CD8-positive, alpha-beta memory T cell (primary cell): ENCODE measurements at regions not wholly inside any gene's neighbourhood (a gene's known extent, or its start where the extent isn't known, plus 50 kb on each side); places are given as distances from the start of the nearest gene placed in this dataset.

Source experiments
- CTCF ChIA-PET: fragments of 350-600 bp; sonication (Branson Sonifier 250); formaldehyde crosslinking; loops from one replicate; lab custom pipeline; 2021; ENCODE audit warnings: antibody characterized with exemption; lab: Charles Lee
- POLR2A ChIA-PET: fragments of 350-600 bp; sonication (Branson Sonifier 250); formaldehyde crosslinking; loops from one replicate; lab custom pipeline; 2021; ENCODE audit warnings: antibody characterized with exemption; lab: Charles Lee
- DNase-seq, 5 donors: peaks; one replicate each; pipeline versions ENCODE4 v3.0.0 to v3.0.0-alpha.2; 2020 to 2022; ENCODE audit warnings: mixed read lengths in 1 of 5
- H3K27ac ChIP-seq: one replicate; pipeline ENCODE4 v1.7.0; 2013; ENCODE audit warnings: low read depth, mild to moderate bottlenecking, low read length, moderate library complexity
- H3K27me3 ChIP-seq: 2 replicates; pipeline ENCODE4 v1.7.0; 2013; ENCODE audit warnings: low read length, mild to moderate bottlenecking; ENCODE audit not compliant: insufficient read depth, poor library complexity, severe bottlenecking
- H3K36me3 ChIP-seq: 2 replicates; pipeline ENCODE4 v1.7.0; 2013; ENCODE audit warnings: mild to moderate bottlenecking, low read length, moderate library complexity; ENCODE audit not compliant: insufficient read depth
- H3K4me1 ChIP-seq: 2 replicates; pipeline ENCODE4 v1.7.0; 2013; ENCODE audit warnings: mild to moderate bottlenecking, low read length, moderate library complexity; ENCODE audit not compliant: insufficient read depth
- H3K4me3 ChIP-seq: 2 replicates; pipeline ENCODE4 v1.7.0; 2013; ENCODE audit warnings: mild to moderate bottlenecking, low read length
- H3K9me3 ChIP-seq: 2 replicates; pipeline ENCODE4 v1.7.0; 2013; ENCODE audit warnings: mild to moderate bottlenecking, low read length
- H3K27ac Mint-ChIP-seq, 8 donors: one replicate each; pipeline ENCODE4 v1.8.0; 2020 to 2021; ENCODE audit warnings: mixed read lengths in 8 of 8, mild to moderate bottlenecking in 6 of 8, inconsistent platforms in 3 of 8, moderate library complexity in 3 of 8
- H3K27me3 Mint-ChIP-seq, 2 donors: one replicate each; pipeline ENCODE4 v1.8.0; 2020 to 2021; ENCODE audit warnings: mixed read lengths in 2 of 2, mild to moderate bottlenecking in 1 of 2, moderate library complexity in 1 of 2
- H3K36me3 Mint-ChIP-seq, 3 donors: one replicate each; pipeline ENCODE4 v1.8.0; 2020 to 2021; ENCODE audit warnings: mixed read lengths in 3 of 3, inconsistent platforms in 1 of 3, mild to moderate bottlenecking in 1 of 3
- H3K4me1 Mint-ChIP-seq, 3 donors: one replicate each; pipeline ENCODE4 v1.8.0; 2020 to 2021; ENCODE audit warnings: mixed read lengths in 3 of 3, inconsistent platforms in 1 of 3, mild to moderate bottlenecking in 1 of 3
- H3K4me3 Mint-ChIP-seq, 7 donors: one replicate each; pipeline ENCODE4 v1.8.0; 2020 to 2021; ENCODE audit warnings: mixed read lengths in 7 of 7, mild to moderate bottlenecking in 6 of 7, moderate library complexity in 4 of 7, inconsistent platforms in 2 of 7
- H3K9me3 Mint-ChIP-seq, 5 donors: one replicate each; pipeline ENCODE4 v1.8.0; 2020 to 2022; ENCODE audit warnings: mixed read lengths in 5 of 5, mild to moderate bottlenecking in 3 of 5, moderate library complexity in 2 of 5, inconsistent platforms in 1 of 5

GRCh38 chr2:120969613-120970355, 234.1 kb downstream of the GLI2 start:
- Mint-ChIP-seq H3K36me3 (no peaks in the 10 kb centered on the region), H3K27me3 (peaks cover 0 to 4% of the 10 kb centered on the region in 2 donors), H3K4me3 (no peak overlapping the region), H3K27ac (no peak overlapping the region), H3K9me3 (no peaks in the 10 kb centered on the region), H3K4me1 (no peaks in the 10 kb centered on the region)
- H3K4me1 ChIP-seq, result no peaks in the 10 kb centered on the region
- no peaks in the 10 kb centered on the region for H3K27me3 ChIP-seq
- H3K9me3 ChIP-seq, result no peaks in the 10 kb centered on the region
- H3K4me3 ChIP-seq, result no peak overlapping the region
- DNase-seq, result no peak
- no peaks in the 10 kb centered on the region for H3K36me3 ChIP-seq
- H3K27ac ChIP-seq, result no peak overlapping the region
- POLR2A ChIA-PET, result no interaction called here
- CTCF ChIA-PET, result no interaction called here

- CTCF ChIA-PET, result no interaction called here
Measured at GRCh38 chr2:120971866-120972265, 236.2 kb downstream of the GLI2 start.

GRCh38 chr2:120972286-120972685, 236.6 kb downstream of the GLI2 start:
- CTCF ChIA-PET, result no interaction called here
- POLR2A ChIA-PET, result no interaction called here
- Mint-ChIP-seq H3K27me3 (peaks cover 0 to 5% of the 10 kb centered on the region in 2 donors), H3K4me3 (no peak overlapping the region), H3K27ac (peak overlapping the region in 1 of 8 donors; percentile 58), H3K36me3 (no peaks in the 10 kb centered on the region), H3K4me1 (no peaks in the 10 kb centered on the region), H3K9me3 (no peaks in the 10 kb centered on the region)
- no peak overlapping the region for H3K27ac ChIP-seq
- no peaks in the 10 kb centered on the region for H3K27me3 ChIP-seq
- H3K4me1 ChIP-seq, result no peaks in the 10 kb centered on the region
- no peak overlapping the region for H3K4me3 ChIP-seq
- no peaks in the 10 kb centered on the region for H3K36me3 ChIP-seq
- DNase-seq, result peak in 1 of 5 donors; percentile 12
- no peaks in the 10 kb centered on the region for H3K9me3 ChIP-seq

More at GRCh38 chr2:120971866-120972265, 236.2 kb downstream of the GLI2 start:
- POLR2A ChIA-PET, result no interaction called here
- Mint-ChIP-seq H3K36me3 (no peaks in the 10 kb centered on the region), H3K4me1 (no peaks in the 10 kb centered on the region), H3K27me3 (peaks cover 0 to 5% of the 10 kb centered on the region in 2 donors), H3K4me3 (no peak overlapping the region), H3K9me3 (no peaks in the 10 kb centered on the region), H3K27ac (no peak overlapping the region)
- Histone ChIP-seq H3K27me3 (no peaks in the 10 kb centered on the region), H3K36me3 (no peaks in the 10 kb centered on the region), H3K9me3 (no peaks in the 10 kb centered on the region), H3K4me3 (no peak overlapping the region), H3K27ac (no peak overlapping the region), H3K4me1 (no peaks in the 10 kb centered on the region)
- no peak for DNase-seq

DNA sequence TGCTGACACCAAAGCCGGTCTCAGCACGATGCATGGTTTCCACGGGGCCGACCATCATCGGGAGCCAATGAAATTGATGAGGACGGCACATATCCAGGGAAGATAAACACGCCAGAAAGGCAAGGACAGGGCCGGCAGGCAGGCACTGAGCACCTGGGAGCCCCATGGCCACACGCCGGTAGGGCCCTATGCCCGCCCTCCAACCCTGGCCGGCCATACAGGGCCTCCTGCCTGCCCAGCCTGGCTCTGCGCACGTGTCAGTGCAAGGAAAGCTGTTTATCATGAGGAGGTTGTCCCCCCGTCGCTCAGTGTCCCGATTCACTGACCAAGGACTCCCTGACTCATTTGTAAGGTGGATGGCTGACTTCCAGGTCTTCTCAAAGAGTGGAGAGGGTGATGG, 237.5 kb downstream of the GLI2 start:
- Mint-ChIP-seq H3K4me1 (no peaks in the 10 kb centered on the region), H3K27me3 (peaks cover 0 to 5% of the 10 kb centered on the region in 2 donors), H3K27ac (no peak overlapping the region), H3K9me3 (no peaks in the 10 kb centered on the region), H3K36me3 (no peaks in the 10 kb centered on the region), H3K4me3 (no peak overlapping the region)
- peak in 1 of 5 donors; percentile 29 for DNase-seq
- Histone ChIP-seq H3K4me1 (no peaks in the 10 kb centered on the region), H3K4me3 (no peak overlapping the region), H3K9me3 (no peaks in the 10 kb centered on the region), H3K27me3 (no peaks in the 10 kb centered on the region), H3K36me3 (no peaks in the 10 kb centered on the region), H3K27ac (no peak overlapping the region)
- POLR2A ChIA-PET, result no interaction called here
- CTCF ChIA-PET, result no interaction called here

GRCh38 chr2:120974950-120975349, 239.3 kb downstream of the GLI2 start:
- H3K4me1 Mint-ChIP-seq, result no peaks in the 10 kb centered on the region
- no peaks in the 10 kb centered on the region for H3K36me3 Mint-ChIP-seq
- CTCF ChIA-PET, result no interaction called here
- Histone ChIP-seq H3K27ac (no peak overlapping the region), H3K4me3 (no peak overlapping the region), H3K4me1 (no peaks in the 10 kb centered on the region), H3K9me3 (no peaks in the 10 kb centered on the region), H3K27me3 (no peaks in the 10 kb centered on the region), H3K36me3 (no peaks in the 10 kb centered on the region)
- POLR2A ChIA-PET, result no interaction called here
- H3K4me3 Mint-ChIP-seq, result no peak overlapping the region
- peaks cover 0 to 2% (median 0%) of the 10 kb centered on the region in 5 donors for H3K9me3 Mint-ChIP-seq
- no peak overlapping the region for H3K27ac Mint-ChIP-seq
- DNase-seq, result no peak
- H3K27me3 Mint-ChIP-seq, result peaks cover 0 to 3% of the 10 kb centered on the region in 2 donors

GRCh38 chr2:120976501-120977307, 241.0 kb downstream of the GLI2 start:
- POLR2A ChIA-PET, result no interaction called here
- no peak overlapping the region for H3K4me3 ChIP-seq
- H3K4me1 ChIP-seq, result no peaks in the 10 kb centered on the region
- Mint-ChIP-seq H3K4me1 (no peaks in the 10 kb centered on the region), H3K27me3 (peaks cover 0 to 3% of the 10 kb centered on the region in 2 donors), H3K9me3 (peaks cover 0 to 6% (median 0%) of the 10 kb centered on the region in 5 donors), H3K4me3 (no peak overlapping the region), H3K36me3 (no peaks in the 10 kb centered on the region), H3K27ac (no peak overlapping the region)
- H3K27ac ChIP-seq, result no peak overlapping the region
- H3K36me3 ChIP-seq, result no peaks in the 10 kb centered on the region
- DNase-seq, result no peak
- no peaks in the 10 kb centered on the region for H3K9me3 ChIP-seq
- CTCF ChIA-PET, result no interaction called here
- no peaks in the 10 kb centered on the region for H3K27me3 ChIP-seq

GRCh38 chr2:120977582-120978358, 242.1 kb downstream of the GLI2 start:
- peaks cover 0 to 3% of the 10 kb centered on the region in 2 donors for H3K27me3 Mint-ChIP-seq
- CTCF ChIA-PET, result no interaction called here

More at GRCh38 chr2:120977582-120978358, 242.1 kb downstream of the GLI2 start:
- POLR2A ChIA-PET, result no interaction called here
- Mint-ChIP-seq H3K27ac (no peak overlapping the region), H3K4me3 (no peak overlapping the region), H3K9me3 (peaks cover 0 to 6% (median 0%) of the 10 kb centered on the region in 5 donors), H3K4me1 (no peaks in the 10 kb centered on the region), H3K36me3 (no peaks in the 10 kb centered on the region)
- no peak for DNase-seq
- Histone ChIP-seq H3K4me3 (no peak overlapping the region), H3K27ac (no peak overlapping the region), H3K9me3 (no peaks in the 10 kb centered on the region), H3K27me3 (no peaks in the 10 kb centered on the region), H3K4me1 (no peaks in the 10 kb centered on the region), H3K36me3 (no peaks in the 10 kb centered on the region)
